ENCODE measurements at regions not wholly inside any gene's neighbourhood (a gene's known extent, or its start where the extent isn't known, plus 50 kb on each side); places are given as distances from the start of the nearest gene placed in this dataset.

DNA sequence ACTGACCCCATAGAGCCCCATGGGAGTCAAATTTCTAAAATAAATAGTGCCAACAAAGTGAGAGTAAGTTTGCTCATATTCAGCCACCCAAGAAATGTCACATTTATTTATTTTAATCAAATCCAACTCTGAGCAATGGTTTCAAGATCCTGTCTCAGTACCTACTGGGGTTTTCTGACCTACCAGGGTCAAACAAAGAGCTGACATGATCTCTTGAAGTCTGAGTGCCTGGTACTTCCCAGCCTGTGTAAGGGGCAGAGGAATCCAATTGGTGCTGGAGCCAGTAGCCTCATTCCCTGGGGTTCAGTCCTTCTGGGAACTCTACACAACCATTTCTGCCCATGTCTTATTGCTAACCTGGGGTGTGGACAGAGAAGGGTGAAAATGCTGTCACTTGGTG lies 104.6 kb upstream of the SERP2 start:
- POLR2A ChIA-PET = no interaction called here
- Histone ChIP-seq H3K27me3 (ENCODE audit: control insufficient read depth in 1 of 2, insufficient read depth in 2 of 2, low read length in 2 of 2) (no peaks in the 10 kb centered on the region), H3K9ac (ENCODE audit: insufficient read depth, low read depth, low read length) (no peak overlapping the region), H3K79me2 (ENCODE audit: insufficient read depth, low read length) (no peaks in the 10 kb centered on the region), H3K4me2 (ENCODE audit: low read depth, low read length) (no peak overlapping the region), H3K36me3 (replicated peaks in 1 of 2; ENCODE audit: control insufficient read depth in 1 of 2, insufficient read depth in 2 of 2, low read length in 2 of 2) (no peaks in the 10 kb centered on the region), H2AFZ (ENCODE audit: low read length) (no peak overlapping the region), H3K9me3 (ENCODE audit: low read length) (no peaks in the 10 kb centered on the region), H3K4me1 (ENCODE audit: insufficient read depth, low read length) (peaks cover 9% of the 10 kb centered on the region; the same call in 1 of the 2 replicates), H3K27ac (ENCODE audit: extremely low read length, insufficient read depth, low read length) (no peak overlapping the region), H3K4me3 (replicated peaks in 1 of 3; ENCODE audit: insufficient read depth in 1 of 3, low read depth in 2 of 3, low read length in 3 of 3) (no peak overlapping the region), H4K20me1 (ENCODE audit: insufficient read depth, low read length) (no peaks in the 10 kb centered on the region)
- BruUV-seq (replicated peaks) = no TSS peak
- ATAC-seq (no peak), FAIRE-seq (no peak), DNase-seq (ENCODE audit: low spot score) (no peak)
- intact Hi-C loops (cut with micrococcal nuclease; ENCODE audit: unreplicated experiment) = no loop called here
- CTCF ChIA-PET (ENCODE audit: low intra/inter-chr PET ratio, low total read pairs) = no interaction called here
- in situ Hi-C loops (cut with HindIII; ENCODE audit: extremely low pct_ligation_motif_present, low pct_unique_long_range_greater_than_20kb) = no loop called here
- TF ChIP-seq ZMYM4 (CRISPR knock-in tag; IDR thresholded peaks at IDR 0.05) (no peak), MAZ (IDR thresholded peaks at IDR 0.05; ENCODE audit: borderline replicate concordance, low read depth, low read length) (no peak), MAZ (CRISPR knock-in tag; IDR thresholded peaks at IDR 0.05; ENCODE audit: low read depth) (no peak), ZC3H13 (CRISPR knock-in tag; IDR thresholded peaks at IDR 0.05) (no peak), XBP1 (CRISPR knock-in tag; IDR thresholded peaks at IDR 0.05) (no peak), HMG20B (CRISPR knock-in tag; conservative IDR thresholded peaks at IDR 0.05) (no peak), TEAD3 (CRISPR knock-in tag; optimal IDR thresholded peaks at IDR 0.05; ENCODE audit: borderline replicate concordance) (no peak), ZNF224 (CRISPR knock-in tag; IDR thresholded peaks at IDR 0.05) (no peak), NR2C2 (CRISPR knock-in tag; IDR thresholded peaks at IDR 0.05; ENCODE audit: borderline replicate concordance) (no peak), NFATC3 (CRISPR knock-in tag; IDR thresholded peaks at IDR 0.05) (no peak), ZMYM2 (CRISPR knock-in tag; IDR thresholded peaks at IDR 0.05) (no peak), JUNB (CRISPR knock-in tag; IDR thresholded peaks at IDR 0.05; ENCODE audit: borderline replicate concordance) (no peak), ZSCAN25 (CRISPR knock-in tag; IDR thresholded peaks at IDR 0.05) (no peak), MED13 (CRISPR knock-in tag; IDR thresholded peaks at IDR 0.05) (no peak), NR2F1 (CRISPR knock-in tag; IDR thresholded peaks at IDR 0.05) (no peak)
- TF ChIP-seq, protein P1, sequence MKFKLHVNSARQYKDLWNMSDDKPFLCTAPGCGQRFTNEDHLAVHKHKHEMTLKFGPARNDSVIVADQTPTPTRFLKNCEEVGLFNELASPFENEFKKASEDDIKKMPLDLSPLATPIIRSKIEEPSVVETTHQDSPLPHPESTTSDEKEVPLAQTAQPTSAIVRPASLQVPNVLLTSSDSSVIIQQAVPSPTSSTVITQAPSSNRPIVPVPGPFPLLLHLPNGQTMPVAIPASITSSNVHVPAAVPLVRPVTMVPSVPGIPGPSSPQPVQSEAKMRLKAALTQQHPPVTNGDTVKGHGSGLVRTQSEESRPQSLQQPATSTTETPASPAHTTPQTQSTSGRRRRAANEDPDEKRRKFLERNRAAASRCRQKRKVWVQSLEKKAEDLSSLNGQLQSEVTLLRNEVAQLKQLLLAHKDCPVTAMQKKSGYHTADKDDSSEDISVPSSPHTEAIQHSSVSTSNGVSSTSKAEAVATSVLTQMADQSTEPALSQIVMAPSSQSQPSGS (CRISPR knock-in tag; IDR thresholded peaks at IDR 0.05) = no peak
- TF ChIP-seq, protein P2, sequence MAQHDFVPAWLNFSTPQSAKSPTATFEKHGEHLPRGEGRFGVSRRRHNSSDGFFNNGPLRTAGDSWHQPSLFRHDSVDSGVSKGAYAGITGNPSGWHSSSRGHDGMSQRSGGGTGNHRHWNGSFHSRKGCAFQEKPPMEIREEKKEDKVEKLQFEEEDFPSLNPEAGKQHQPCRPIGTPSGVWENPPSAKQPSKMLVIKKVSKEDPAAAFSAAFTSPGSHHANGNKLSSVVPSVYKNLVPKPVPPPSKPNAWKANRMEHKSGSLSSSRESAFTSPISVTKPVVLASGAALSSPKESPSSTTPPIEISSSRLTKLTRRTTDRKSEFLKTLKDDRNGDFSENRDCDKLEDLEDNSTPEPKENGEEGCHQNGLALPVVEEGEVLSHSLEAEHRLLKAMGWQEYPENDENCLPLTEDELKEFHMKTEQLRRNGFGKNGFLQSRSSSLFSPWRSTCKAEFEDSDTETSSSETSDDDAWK (CRISPR knock-in tag; IDR thresholded peaks at IDR 0.05) = no peak
- TF ChIP-seq, protein P3, sequence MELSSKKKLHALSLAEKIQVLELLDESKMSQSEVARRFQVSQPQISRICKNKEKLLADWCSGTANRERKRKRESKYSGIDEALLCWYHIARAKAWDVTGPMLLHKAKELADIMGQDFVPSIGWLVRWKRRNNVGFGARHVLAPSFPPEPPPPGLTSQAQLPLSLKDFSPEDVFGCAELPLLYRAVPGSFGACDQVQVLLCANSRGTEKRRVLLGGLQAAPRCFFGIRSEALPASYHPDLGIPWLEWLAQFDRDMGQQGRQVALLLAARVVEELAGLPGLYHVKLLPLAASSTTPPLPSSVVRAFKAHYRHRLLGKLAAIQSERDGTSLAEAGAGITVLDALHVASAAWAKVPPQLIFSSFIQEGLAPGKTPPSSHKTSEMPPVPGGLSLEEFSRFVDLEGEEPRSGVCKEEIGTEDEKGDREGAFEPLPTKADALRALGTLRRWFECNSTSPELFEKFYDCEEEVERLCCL (CRISPR knock-in tag; IDR thresholded peaks at IDR 0.05; ENCODE audit: borderline replicate concordance) = no peak
- TF ChIP-seq, protein P4, sequence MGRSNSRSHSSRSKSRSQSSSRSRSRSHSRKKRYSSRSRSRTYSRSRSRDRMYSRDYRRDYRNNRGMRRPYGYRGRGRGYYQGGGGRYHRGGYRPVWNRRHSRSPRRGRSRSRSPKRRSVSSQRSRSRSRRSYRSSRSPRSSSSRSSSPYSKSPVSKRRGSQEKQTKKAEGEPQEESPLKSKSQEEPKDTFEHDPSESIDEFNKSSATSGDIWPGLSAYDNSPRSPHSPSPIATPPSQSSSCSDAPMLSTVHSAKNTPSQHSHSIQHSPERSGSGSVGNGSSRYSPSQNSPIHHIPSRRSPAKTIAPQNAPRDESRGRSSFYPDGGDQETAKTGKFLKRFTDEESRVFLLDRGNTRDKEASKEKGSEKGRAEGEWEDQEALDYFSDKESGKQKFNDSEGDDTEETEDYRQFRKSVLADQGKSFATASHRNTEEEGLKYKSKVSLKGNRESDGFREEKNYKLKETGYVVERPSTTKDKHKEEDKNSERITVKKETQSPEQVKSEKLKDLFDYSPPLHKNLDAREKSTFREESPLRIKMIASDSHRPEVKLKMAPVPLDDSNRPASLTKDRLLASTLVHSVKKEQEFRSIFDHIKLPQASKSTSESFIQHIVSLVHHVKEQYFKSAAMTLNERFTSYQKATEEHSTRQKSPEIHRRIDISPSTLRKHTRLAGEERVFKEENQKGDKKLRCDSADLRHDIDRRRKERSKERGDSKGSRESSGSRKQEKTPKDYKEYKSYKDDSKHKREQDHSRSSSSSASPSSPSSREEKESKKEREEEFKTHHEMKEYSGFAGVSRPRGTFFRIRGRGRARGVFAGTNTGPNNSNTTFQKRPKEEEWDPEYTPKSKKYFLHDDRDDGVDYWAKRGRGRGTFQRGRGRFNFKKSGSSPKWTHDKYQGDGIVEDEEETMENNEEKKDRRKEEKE (IDR thresholded peaks at IDR 0.05) = no peak
